Prostate gland (tissue), 2 donors: ENCODE measurements at regions not wholly inside any gene's neighbourhood (a gene's known extent, or its start where the extent isn't known, plus 50 kb on each side); places are given as distances from the start of the nearest gene placed in this dataset.

ENCODE experiments used
- POLR2A ChIP-seq: fragments of 450-650 bp; IDR thresholded peaks from one replicate; pipeline ENCODE4 v1.6.1; 2016; ENCODE audit warnings: antibody characterized with exemption, mild to moderate bottlenecking
- TF ChIP-seq, protein P1 (sequence below), 4 experiments: fragments of 200-600 bp in 2 of 4; fragments of 450-650 bp in 2 of 4; sonication (generic) in 2 of 4; IDR thresholded peaks; 1 replicate in 3 of 4; 2 replicates in 1 of 4; pipeline ENCODE4 v1.5.1; 2016 to 2019; ENCODE audit warnings: antibody characterized with exemption in 4 of 4, mild to moderate bottlenecking in 2 of 4, moderate library complexity in 2 of 4

DNA sequence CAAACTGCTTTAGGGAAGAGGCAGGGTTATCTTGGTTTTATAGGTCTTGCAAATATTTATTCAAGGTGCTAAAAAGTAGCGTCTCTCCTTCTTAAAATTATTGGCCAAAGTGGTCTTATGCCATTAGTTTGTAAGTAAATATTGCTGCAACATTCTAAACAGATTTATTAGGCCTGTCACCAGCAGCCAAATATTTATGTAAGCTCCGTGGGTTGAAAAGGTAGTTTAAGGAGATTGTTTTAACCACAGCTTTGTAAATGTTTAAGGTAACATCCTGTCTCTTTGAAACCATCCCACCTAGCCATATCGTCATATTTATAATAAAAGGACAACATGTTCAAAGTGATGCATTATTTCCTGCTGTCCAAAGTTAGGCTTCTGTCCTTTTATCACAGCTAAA, 210.1 kb upstream of the LNX1 start:
- TF ChIP-seq POLR2A = no peak
- TF ChIP-seq, protein P1, sequence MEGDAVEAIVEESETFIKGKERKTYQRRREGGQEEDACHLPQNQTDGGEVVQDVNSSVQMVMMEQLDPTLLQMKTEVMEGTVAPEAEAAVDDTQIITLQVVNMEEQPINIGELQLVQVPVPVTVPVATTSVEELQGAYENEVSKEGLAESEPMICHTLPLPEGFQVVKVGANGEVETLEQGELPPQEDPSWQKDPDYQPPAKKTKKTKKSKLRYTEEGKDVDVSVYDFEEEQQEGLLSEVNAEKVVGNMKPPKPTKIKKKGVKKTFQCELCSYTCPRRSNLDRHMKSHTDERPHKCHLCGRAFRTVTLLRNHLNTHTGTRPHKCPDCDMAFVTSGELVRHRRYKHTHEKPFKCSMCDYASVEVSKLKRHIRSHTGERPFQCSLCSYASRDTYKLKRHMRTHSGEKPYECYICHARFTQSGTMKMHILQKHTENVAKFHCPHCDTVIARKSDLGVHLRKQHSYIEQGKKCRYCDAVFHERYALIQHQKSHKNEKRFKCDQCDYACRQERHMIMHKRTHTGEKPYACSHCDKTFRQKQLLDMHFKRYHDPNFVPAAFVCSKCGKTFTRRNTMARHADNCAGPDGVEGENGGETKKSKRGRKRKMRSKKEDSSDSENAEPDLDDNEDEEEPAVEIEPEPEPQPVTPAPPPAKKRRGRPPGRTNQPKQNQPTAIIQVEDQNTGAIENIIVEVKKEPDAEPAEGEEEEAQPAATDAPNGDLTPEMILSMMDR (IDR thresholded peaks at IDR 0.05) = no peak
